K562 (cell line): ENCODE measurements at regions not wholly inside any gene's neighbourhood (a gene's known extent, or its start where the extent isn't known, plus 50 kb on each side); places are given as distances from the start of the nearest gene placed in this dataset.

Experiments used
- ATAC-seq: fragments of 200-7000 bp; cut with Tn5 transposase; 3 replicates; pipeline ENCODE4 v1.9.1; 2020; ENCODE audit warnings: moderate library complexity
- BruUV-seq: library from RNA; stranded (reverse); fragments of 400-500 nt; replicated peaks from 2 replicates; lab custom pipeline; 2021; lab: Mats Ljungman, UMichigan
- CTCF ChIA-PET: fragments of 300-600 bp; formaldehyde crosslinking; extraction: SDS; loops from one replicate; lab custom pipeline; 2021; ENCODE audit warnings: low intra/inter-chr PET ratio; lab: Yijun Ruan, JAX
- POLR2A ChIA-PET: fragments of 300-600, 350-650 bp; sonication (Branson Sonifier 250); formaldehyde crosslinking; extraction: SDS; loops from one replicate; lab custom pipeline; 2021; ENCODE audit warnings: antibody characterized with exemption, inconsistent platforms; lab: Yijun Ruan, JAX
- DNase-seq, 4 experiments: peaks; one replicate each; pipeline versions ENCODE4 v3.0.0 to v3.0.0-alpha.2; 2011 to 2018; ENCODE audit warnings: low spot score in 3 of 4, mixed read lengths in 3 of 4; ENCODE audit errors: extremely low read depth in 1 of 4
- FAIRE-seq: peaks from 2 replicates; lab custom pipeline; 2011; peaks lifted over from hg19 to GRCh38; lab: Jason Lieb, UNC
- H2AFZ ChIP-seq: 2 replicates; pipeline ENCODE4 v1.6.0; 2011; ENCODE audit warnings: low read depth, low read length, control low read depth, inconsistent platforms
- H3K27ac ChIP-seq: fragments of 200-600 bp; 3 replicates; pipeline ENCODE4 v1.8.0; 2011; ENCODE audit warnings: low read depth, mild to moderate bottlenecking, control low read depth, inconsistent platforms, low read length, moderate library complexity, mixed read lengths; ENCODE audit errors: extremely low read depth
- H3K27me3 ChIP-seq, 2 experiments: fragments of 300-600 bp in 1 of 2; 2 replicates in 1 of 2; 3 replicates in 1 of 2; pipeline versions ENCODE4 v1.6.0 to v1.8.0; 2011; ENCODE audit warnings: inconsistent platforms in 2 of 2, low read length in 2 of 2, mild to moderate bottlenecking in 1 of 2, mixed read lengths in 1 of 2, moderate library complexity in 1 of 2; ENCODE audit not compliant: control insufficient read depth in 2 of 2, insufficient read depth in 2 of 2
- H3K36me3 ChIP-seq: fragments of 300-600 bp; 3 replicates; pipeline ENCODE4 v1.8.0; 2011; ENCODE audit warnings: mild to moderate bottlenecking, low read length, inconsistent platforms; ENCODE audit not compliant: control insufficient read depth, insufficient read depth
- H3K4me1 ChIP-seq, 2 experiments: fragments of 200-600 bp in 1 of 2; replicated peaks in 1 of 2; 2 replicates in 1 of 2; 3 replicates in 1 of 2; pipeline versions ENCODE4 v1.5.1 to v1.8.0; 2011; ENCODE audit warnings: inconsistent platforms in 2 of 2, low read length in 2 of 2, mild to moderate bottlenecking in 1 of 2, mixed read lengths in 1 of 2, moderate library complexity in 1 of 2; ENCODE audit not compliant: control insufficient read depth in 2 of 2, insufficient read depth in 2 of 2
- H3K4me2 ChIP-seq: 2 replicates; pipeline ENCODE4 v1.6.1; 2011; ENCODE audit warnings: low read length, control low read depth, inconsistent platforms, mixed read lengths; ENCODE audit not compliant: insufficient read depth
- H3K4me3 ChIP-seq: fragments of 200-600 bp; sonication (generic), shearing (Covaris generic); 2 replicates; pipeline ENCODE4 v1.5.1; 2016; ENCODE audit warnings: control low read depth, inconsistent platforms
- H3K79me2 ChIP-seq: fragments of 200-600 bp; 3 replicates; pipeline ENCODE4 v1.8.0; 2011; ENCODE audit warnings: low read length, inconsistent platforms; ENCODE audit not compliant: control insufficient read depth, insufficient read depth
- H3K9ac ChIP-seq, 2 experiments: 2 replicates each; pipeline versions ENCODE4 v1.6.0 to v1.6.1; 2011; ENCODE audit warnings: low read depth in 2 of 2, low read length in 2 of 2, control low read depth in 1 of 2, inconsistent platforms in 1 of 2, mild to moderate bottlenecking in 1 of 2, mixed read lengths in 1 of 2; ENCODE audit not compliant: insufficient read depth in 1 of 2
- H3K9me1 ChIP-seq: one replicate; pipeline ENCODE4 v1.6.0; 2011; ENCODE audit warnings: inconsistent platforms, mild to moderate bottlenecking, low read length, moderate library complexity; ENCODE audit not compliant: control insufficient read depth, insufficient read depth
- H3K9me3 ChIP-seq: replicated peaks from 2 replicates; pipeline ENCODE4 v1.5.1; 2011; ENCODE audit warnings: low read depth, low read length, inconsistent platforms; ENCODE audit not compliant: control insufficient read depth, insufficient read depth
- H4K20me1 ChIP-seq: replicated peaks from 2 replicates; pipeline ENCODE4 v1.6.1; 2011; ENCODE audit warnings: low read length, inconsistent platforms, mixed read lengths; ENCODE audit not compliant: control insufficient read depth, insufficient read depth
- NR3C1 ChIP-seq: sonication (generic); formaldehyde crosslinking; IDR thresholded peaks from 2 replicates; pipeline ENCODE4 v1.8.1; 2022; ENCODE audit warnings: missing genetic modification reagents
- SMARCC2 ChIP-seq: fragments of 450-650 bp; IDR thresholded peaks from 2 replicates; pipeline ENCODE4 v1.6.1; 2017; ENCODE audit warnings: antibody characterized with exemption, moderate library complexity, mild to moderate bottlenecking, low read depth
- ZC3H8 ChIP-seq: fragments of 450-650 bp; IDR thresholded peaks from 2 replicates; pipeline ENCODE4 v1.6.1; 2017
- WGBS: fragments of 100-300 bp; shearing (Covaris generic); methylation state at CpG from one replicate; pipeline ENCODE4 v1.1.6; 2016; ENCODE audit warnings: low coverage, mixed read lengths; ENCODE audit not compliant: insufficient coverage; ENCODE audit errors: missing lambda C conversion rate; 5-methylcytosine and 5-hydroxymethylcytosine counted together
- in situ Hi-C: fragments of 300-500 bp; cut with MboI; formaldehyde crosslinking; loops from 4 replicates; pipeline ENCODE4 v1.15.0; 2018; ENCODE audit warnings: inconsistent platforms, mixed read lengths
- intact Hi-C: fragments of 100-400 bp; cut with micrococcal nuclease; formaldehyde crosslinking; loops from 2 replicates; pipeline ENCODE4 v1.14.2; 2022
- TF ChIP-seq, protein P1 (sequence below): fragments of 450-650 bp; IDR thresholded peaks from 2 replicates; pipeline ENCODE4 v1.6.1; 2017; ENCODE audit warnings: antibody characterized with exemption

DNA sequence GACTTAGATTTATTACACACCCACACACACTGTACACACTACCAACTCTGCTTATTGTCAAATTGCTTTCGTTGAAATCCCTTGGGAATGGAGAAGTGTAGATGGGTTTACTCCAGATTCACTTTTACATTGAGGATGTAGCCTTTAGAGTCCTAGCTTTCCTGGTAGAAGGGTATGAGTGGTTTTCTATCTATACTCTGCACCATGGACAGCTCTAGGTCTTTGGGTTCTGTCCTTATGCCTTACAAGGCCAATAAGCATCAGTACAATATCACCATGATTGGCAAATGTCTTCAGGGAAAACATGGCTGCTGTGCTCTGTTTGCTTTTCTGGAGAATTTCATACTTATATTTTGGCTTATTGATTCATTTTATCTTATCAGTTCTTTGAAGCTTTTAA, 1063.9 kb downstream of the SLC6A15 start (continued):
- TF ChIP-seq, protein P1, sequence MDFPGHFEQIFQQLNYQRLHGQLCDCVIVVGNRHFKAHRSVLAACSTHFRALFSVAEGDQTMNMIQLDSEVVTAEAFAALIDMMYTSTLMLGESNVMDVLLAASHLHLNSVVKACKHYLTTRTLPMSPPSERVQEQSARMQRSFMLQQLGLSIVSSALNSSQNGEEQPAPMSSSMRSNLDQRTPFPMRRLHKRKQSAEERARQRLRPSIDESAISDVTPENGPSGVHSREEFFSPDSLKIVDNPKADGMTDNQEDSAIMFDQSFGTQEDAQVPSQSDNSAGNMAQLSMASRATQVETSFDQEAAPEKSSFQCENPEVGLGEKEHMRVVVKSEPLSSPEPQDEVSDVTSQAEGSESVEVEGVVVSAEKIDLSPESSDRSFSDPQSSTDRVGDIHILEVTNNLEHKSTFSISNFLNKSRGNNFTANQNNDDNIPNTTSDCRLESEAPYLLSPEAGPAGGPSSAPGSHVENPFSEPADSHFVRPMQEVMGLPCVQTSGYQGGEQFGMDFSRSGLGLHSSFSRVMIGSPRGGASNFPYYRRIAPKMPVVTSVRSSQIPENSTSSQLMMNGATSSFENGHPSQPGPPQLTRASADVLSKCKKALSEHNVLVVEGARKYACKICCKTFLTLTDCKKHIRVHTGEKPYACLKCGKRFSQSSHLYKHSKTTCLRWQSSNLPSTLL = no peak
- TF ChIP-seq SMARCC2 (no peak), ZC3H8 (no peak)

DNA sequence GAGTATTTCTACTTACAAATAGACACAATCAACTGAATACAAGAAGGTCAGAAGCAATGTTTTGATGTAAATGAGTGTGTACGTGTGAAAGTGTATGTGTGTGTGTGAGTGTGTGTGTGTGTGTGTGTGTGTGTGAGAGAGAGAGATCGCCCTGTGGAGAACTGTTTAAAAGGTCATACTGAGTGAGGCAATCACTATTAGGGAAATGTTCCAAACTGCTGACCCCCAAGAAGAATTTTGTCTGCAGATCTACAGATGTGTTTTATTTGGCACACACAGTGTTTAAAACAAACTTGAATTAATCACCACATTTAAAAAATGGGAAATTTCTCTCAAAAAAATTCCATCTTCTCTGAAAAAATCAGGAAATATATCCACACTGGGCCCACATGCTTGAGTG, 1069.1 kb downstream of the SLC6A15 start:
- DNase-seq = no peak
- CTCF ChIA-PET = no interaction called here
- Histone ChIP-seq H3K36me3 (no peaks in the 10 kb centered on the region), H4K20me1 (no peaks in the 10 kb centered on the region), H2AFZ (no peak overlapping the region), H3K4me2 (no peak overlapping the region), H3K9me3 (no peaks in the 10 kb centered on the region), H3K27me3 (no peaks in the 10 kb centered on the region), H3K9ac (no peak overlapping the region), H3K79me2 (no peaks in the 10 kb centered on the region), H3K4me3 (no peak overlapping the region), H3K9me1 (no peaks in the 10 kb centered on the region), H3K4me1 (no peaks in the 10 kb centered on the region), H3K27ac (no peak overlapping the region)
- 0% methylated on average over 1 of the region's 2 CpGs for WGBS
- BruUV-seq = no TSS peak
- TF ChIP-seq NR3C1 (CRISPR knock-in tag) = no peak
- FAIRE-seq = no peak
- intact Hi-C loops (no loop called here), in situ Hi-C loops (no loop called here)
- ATAC-seq = no peak
- POLR2A ChIA-PET = no interaction called here
